HG03139 (cell line): ENCODE measurements at regions not wholly inside any gene's neighbourhood (a gene's known extent, or its start where the extent isn't known, plus 50 kb on each side); places are given as distances from the start of the nearest gene placed in this dataset.

Experiments
- ATAC-seq: cut with Tn5 transposase; IDR thresholded peaks from one replicate; pipeline ENCODE4 v1.9.1; 2021; ENCODE audit not compliant: unreplicated experiment

- ATAC-seq, result no peak
Measured at GRCh38 chr2:207403141-207403540, 126.6 kb upstream of the CREB1 start.

- no peak for ATAC-seq
Measured at GRCh38 chr2:207403950-207404349, 125.8 kb upstream of the CREB1 start.

- ATAC-seq, result no peak
Measured at GRCh38 chr2:207405150-207405549, 124.6 kb upstream of the CREB1 start.

GRCh38 chr2:207408086-207408794 lies 121.5 kb upstream of the CREB1 start:
- peak; percentile 67 for ATAC-seq

- no peak for ATAC-seq
Measured at GRCh38 chr2:207409517-207409916, 120.2 kb upstream of the CREB1 start.

GRCh38 chr2:207412787-207413310 lies 116.9 kb upstream of the CREB1 start:
- ATAC-seq, result no peak

GRCh38 chr2:207413376-207413907 lies 116.3 kb upstream of the CREB1 start:
- ATAC-seq, result no peak

- ATAC-seq, result no peak
Measured at GRCh38 chr2:207416111-207416510, 113.7 kb upstream of the CREB1 start.

- ATAC-seq, result no peak
Measured at GRCh38 chr2:207416900-207417299, 112.9 kb upstream of the CREB1 start.

- ATAC-seq, result no peak
Measured at GRCh38 chr2:207417301-207417718, 112.5 kb upstream of the CREB1 start.

GRCh38 chr2:207418419-207418818 lies 111.3 kb upstream of the CREB1 start:
- ATAC-seq, result no peak

- ATAC-seq, result no peak
Measured at GRCh38 chr2:207419331-207419730, 110.4 kb upstream of the CREB1 start.

GRCh38 chr2:207421671-207422070 lies 108.1 kb upstream of the CREB1 start:
- ATAC-seq, result no peak

GRCh38 chr2:207422380-207422779 lies 107.4 kb upstream of the CREB1 start:
- no peak for ATAC-seq

- peak; percentile 96 for ATAC-seq
Measured at GRCh38 chr2:207423886-207424285, 105.9 kb upstream of the CREB1 start.

GRCh38 chr2:207427986-207428385 lies 101.8 kb upstream of the CREB1 start:
- ATAC-seq, result no peak

- no peak for ATAC-seq
Measured at GRCh38 chr2:207428573-207428972, 101.2 kb upstream of the CREB1 start.

- no peak for ATAC-seq
Measured at GRCh38 chr2:207432453-207432852, 97.3 kb upstream of the CREB1 start.

- ATAC-seq, result no peak
Measured at GRCh38 chr2:207434306-207434705, 95.5 kb upstream of the CREB1 start.

GRCh38 chr2:207434899-207435465 lies 94.8 kb upstream of the CREB1 start:
- ATAC-seq, result no peak

- no peak for ATAC-seq
Measured at GRCh38 chr2:207437136-207437523, 92.6 kb upstream of the CREB1 start.

GRCh38 chr2:207437524-207438143 lies 92.1 kb upstream of the CREB1 start:
- ATAC-seq, result no peak
